ENCODE measurements at regions not wholly inside any gene's neighbourhood (a gene's known extent, or its start where the extent isn't known, plus 50 kb on each side); places are given as distances from the start of the nearest gene placed in this dataset.

DNA sequence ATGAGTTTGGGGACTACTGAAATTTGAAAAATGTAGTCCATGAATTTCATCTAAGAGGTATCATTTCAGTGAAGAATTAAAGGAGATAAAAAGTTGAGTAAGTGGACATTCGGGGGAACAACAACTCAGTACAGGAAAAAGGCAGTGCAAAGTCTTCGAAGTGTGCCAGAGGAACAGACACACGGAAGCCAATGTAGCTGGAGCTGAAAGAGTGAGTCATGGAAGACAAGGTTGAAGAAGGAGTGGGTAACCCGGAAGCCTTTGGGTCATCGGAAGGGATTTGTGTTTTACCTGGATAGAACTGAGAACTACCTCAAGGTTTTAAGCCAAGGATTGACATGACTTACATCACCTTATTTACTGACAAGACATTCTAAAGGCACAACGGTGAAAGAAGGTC is 733.4 kb downstream of the NCAM2 start:
- TF ChIP-seq CTCF (IDR thresholded peaks at IDR 0.05; ENCODE audit: insufficient read depth, low read depth, low read length) = no peak
- TF ChIP-seq EZH2 (IDR thresholded peaks at IDR 0.05; ENCODE audit: insufficient read depth, low read length) = no peak

Data from astrocyte (in vitro differentiated cells and primary cell).